SK-N-SH (cell line): ENCODE measurements at regions not wholly inside any gene's neighbourhood (a gene's known extent, or its start where the extent isn't known, plus 50 kb on each side); places are given as distances from the start of the nearest gene placed in this dataset.

Source experiments
- CTCF ChIA-PET: fragments of 300-600, 350-600 bp; formaldehyde crosslinking; extraction: SDS; loops from one replicate; lab custom pipeline; 2021; lab: Yijun Ruan, JAX
- POLR2A ChIA-PET: fragments of 350-600 bp; sonication (Branson Sonifier 250); formaldehyde crosslinking; extraction: SDS; loops from one replicate; lab custom pipeline; 2020; ENCODE audit warnings: antibody characterized with exemption, inconsistent platforms; lab: Yijun Ruan, JAX
- DNase-seq: peaks from one replicate; pipeline ENCODE4 v3.0.0; 2012
- H2AFZ ChIP-seq: fragments of 200-600 bp; sonication (generic); 2 replicates; pipeline ENCODE4 v1.8.1; 2016; ENCODE audit warnings: antibody characterized with exemption, mild to moderate bottlenecking, low read depth
- H3F3A ChIP-seq: fragments of 200-600 bp; sonication (generic); replicated peaks from 2 replicates; pipeline ENCODE3; 2016; ENCODE audit warnings: antibody characterized with exemption, mild to moderate bottlenecking; ENCODE audit not compliant: insufficient read depth
- H3K27ac ChIP-seq, 2 experiments: fragments of 200-500 bp in 1 of 2; fragments of 200-600 bp in 1 of 2; sonication (Bioruptor generic) in 1 of 2; sonication (generic), shearing (Covaris generic) in 1 of 2; 2 replicates each; pipeline versions ENCODE4 v1.5.1 to v1.6.1; 2014 to 2016; ENCODE audit warnings: low read depth in 2 of 2, inconsistent platforms in 1 of 2, low read length in 1 of 2, mild to moderate bottlenecking in 1 of 2, mixed read lengths in 1 of 2
- H3K27me3 ChIP-seq: fragments of 200-600 bp; sonication (generic), shearing (Covaris generic); 2 replicates; pipeline ENCODE4 v1.6.1; 2016; ENCODE audit warnings: mixed run types; ENCODE audit not compliant: insufficient read depth
- H3K36me3 ChIP-seq, 2 experiments: fragments of 200-500 bp in 1 of 2; fragments of 200-600 bp in 1 of 2; sonication (Bioruptor generic) in 1 of 2; sonication (generic) in 1 of 2; replicated peaks in 1 of 2; 2 replicates each; pipeline versions ENCODE3 to v1.5.1; 2014 to 2016; ENCODE audit warnings: low read length in 1 of 2, mild to moderate bottlenecking in 1 of 2; ENCODE audit not compliant: insufficient read depth in 2 of 2, control insufficient read depth in 1 of 2
- H3K4me1 ChIP-seq, 2 experiments: fragments of 200-500 bp in 1 of 2; fragments of 200-600 bp in 1 of 2; sonication (Bioruptor generic) in 1 of 2; sonication (generic), shearing (Covaris generic) in 1 of 2; 2 replicates each; pipeline versions ENCODE4 v1.5.1 to v1.6.1; 2014 to 2016; ENCODE audit warnings: low read depth in 1 of 2, low read length in 1 of 2, mixed run types in 1 of 2; ENCODE audit not compliant: insufficient read depth in 2 of 2, control insufficient read depth in 1 of 2
- H3K4me2 ChIP-seq: fragments of 200-600 bp; sonication (generic), shearing (Covaris generic); 2 replicates; pipeline ENCODE4 v1.6.1; 2017; ENCODE audit warnings: mixed run types
- H3K4me3 ChIP-seq, 2 experiments: fragments of 200-500 bp in 1 of 2; fragments of 200-600 bp in 1 of 2; sonication (Bioruptor generic) in 1 of 2; sonication (generic), shearing (Covaris generic) in 1 of 2; 2 replicates each; pipeline versions ENCODE4 v1.5.1 to v1.8.1; 2014 to 2016; ENCODE audit warnings: low read depth in 2 of 2, inconsistent platforms in 1 of 2, low read length in 1 of 2, mild to moderate bottlenecking in 1 of 2, mixed read lengths in 1 of 2, moderate library complexity in 1 of 2
- H3K79me2 ChIP-seq: fragments of 200-600 bp; sonication (generic); 2 replicates; pipeline ENCODE4 v1.8.1; 2017; ENCODE audit warnings: mild to moderate bottlenecking; ENCODE audit not compliant: insufficient read depth
- H3K9ac ChIP-seq: fragments of 200-600 bp; sonication (generic); 2 replicates; pipeline ENCODE4 v1.6.1; 2017; ENCODE audit warnings: mixed run types
- H3K9me2 ChIP-seq: fragments of 200-600 bp; sonication (generic); 2 replicates; pipeline ENCODE4 v1.6.1; 2017; ENCODE audit warnings: mixed run types
- H3K9me3 ChIP-seq: fragments of 200-600 bp; sonication (generic); 2 replicates; pipeline ENCODE4 v1.6.1; 2017; ENCODE audit warnings: mixed run types, mild to moderate bottlenecking, moderate library complexity
- H4K20me1 ChIP-seq: fragments of 200-600 bp; sonication (generic); 2 replicates; pipeline ENCODE4 v1.6.1; 2017; ENCODE audit warnings: mild to moderate bottlenecking, mixed run types; ENCODE audit not compliant: insufficient read depth
- EP300 ChIP-seq, 2 experiments: IDR thresholded peaks; 2 replicates each; pipeline versions ENCODE4 v1.4.0 to v1.6.1; 2012; ENCODE audit warnings: borderline replicate concordance in 1 of 2, low read depth in 1 of 2, low read length in 1 of 2
- EZH2phosphoT487 ChIP-seq: fragments of 200-600 bp; sonication (generic); IDR thresholded peaks from 2 replicates; pipeline ENCODE4 v1.6.1; 2017; ENCODE audit warnings: low read depth, mixed run types, mild to moderate bottlenecking, antibody characterized with exemption, moderate library complexity, borderline replicate concordance
- FOSL2 ChIP-seq: IDR thresholded peaks from 2 replicates; pipeline ENCODE4 v1.4.0; 2012; ENCODE audit warnings: low read depth, mild to moderate bottlenecking, moderate library complexity, borderline replicate concordance
- FOXM1 ChIP-seq: IDR thresholded peaks from 2 replicates; pipeline ENCODE4 v1.4.0; 2012; ENCODE audit warnings: low read depth, mild to moderate bottlenecking
- GATA2 ChIP-seq: sonication (generic); formaldehyde crosslinking; IDR thresholded peaks from 2 replicates; pipeline ENCODE4 v1.5.0; 2020; ENCODE audit warnings: mild to moderate bottlenecking, missing genetic modification reagents
- IRF3 ChIP-seq: fragments of 150-350 bp; IDR thresholded peaks from 2 replicates; pipeline ENCODE4 v1.6.1; 2016; ENCODE audit warnings: mild to moderate bottlenecking, low read depth, low read length
- JUND ChIP-seq: IDR thresholded peaks from 2 replicates; pipeline ENCODE4 v1.4.0; 2012
- MEF2A ChIP-seq: IDR thresholded peaks from 2 replicates; pipeline ENCODE4 v1.4.0; 2012; ENCODE audit warnings: low read depth, borderline replicate concordance
- MXI1 ChIP-seq: IDR thresholded peaks from 2 replicates; pipeline ENCODE4 v1.6.1; 2012; ENCODE audit warnings: mild to moderate bottlenecking, low read depth, low read length, improper control_type of control experiment
- NRF1 ChIP-seq: IDR thresholded peaks from 2 replicates; pipeline ENCODE4 v1.6.1; 2012; ENCODE audit warnings: low read depth, mild to moderate bottlenecking, low read length
- RAD21 ChIP-seq: IDR thresholded peaks from 2 replicates; pipeline ENCODE4 v1.6.1; 2012; ENCODE audit warnings: mild to moderate bottlenecking, low read length
- RCOR1 ChIP-seq: fragments of 150-350 bp; IDR thresholded peaks from 2 replicates; pipeline ENCODE4 v1.6.1; 2017; ENCODE audit warnings: antibody characterized with exemption, low read length
- REST ChIP-seq: IDR thresholded peaks from 2 replicates; pipeline ENCODE4 v1.6.1; 2012; ENCODE audit warnings: mild to moderate bottlenecking, low read depth, low read length, moderate library complexity
- TAF1 ChIP-seq: IDR thresholded peaks from 2 replicates; pipeline ENCODE4 v1.6.1; 2012; ENCODE audit warnings: low read depth, mild to moderate bottlenecking, low read length, moderate library complexity, borderline replicate concordance
- TCF12 ChIP-seq: IDR thresholded peaks from 2 replicates; pipeline ENCODE4 v1.4.0; 2012
- TEAD4 ChIP-seq: IDR thresholded peaks from 2 replicates; pipeline ENCODE4 v1.4.0; 2012; ENCODE audit warnings: mild to moderate bottlenecking, borderline replicate concordance; ENCODE audit not compliant: insufficient read depth
- USF1 ChIP-seq: IDR thresholded peaks from 2 replicates; pipeline ENCODE4 v1.4.0; 2012; ENCODE audit warnings: low read depth, borderline replicate concordance
- YY1 ChIP-seq: IDR thresholded peaks from 2 replicates; pipeline ENCODE4 v1.4.0; 2012; ENCODE audit warnings: low read depth, mild to moderate bottlenecking
- WGBS: methylation state at CpG from one replicate; pipeline ENCODE4 v1.1.6; 2017; ENCODE audit warnings: low lambda C conversion rate; 5-methylcytosine and 5-hydroxymethylcytosine counted together

GRCh38 chr1:82453511-82454185, 652.9 kb downstream of the ADGRL2 start:
- no peak overlapping the region for H3K9ac ChIP-seq
- H3K27me3 ChIP-seq: no peaks in the 10 kb centered on the region
- no peaks in the 10 kb centered on the region for H4K20me1 ChIP-seq
- no peak for DNase-seq
- no peaks in the 10 kb centered on the region for H3F3A ChIP-seq
- CTCF ChIA-PET: no interaction called here
- H3K4me3 ChIP-seq: no peak overlapping the region
- POLR2A ChIA-PET: no interaction called here
- TF ChIP-seq FOSL2: no peak
- TF ChIP-seq REST: no peak
- TF ChIP-seq TEAD4: no peak
- no peak for TF ChIP-seq YY1
- TF ChIP-seq EP300 (IDR thresholded peaks at IDR 0.05; ENCODE audit: borderline replicate concordance in 1 of 2, low read depth in 1 of 2, low read length in 1 of 2): no peak
- no peak for TF ChIP-seq MEF2A
- TF ChIP-seq FOXM1: no peak
- no peak for TF ChIP-seq RCOR1
- TF ChIP-seq GATA2: no peak
- TF ChIP-seq EZH2phosphoT487: no peak
- no peak for TF ChIP-seq MXI1
- TF ChIP-seq USF1: no peak
- no peak for TF ChIP-seq RAD21
- no peak for TF ChIP-seq TAF1
- TF ChIP-seq IRF3: no peak
- no peak for TF ChIP-seq TCF12
- TF ChIP-seq NRF1: no peak
- no peak for TF ChIP-seq JUND
- H3K4me1 ChIP-seq: no peaks in the 10 kb centered on the region
- H3K79me2 ChIP-seq: no peaks in the 10 kb centered on the region
- WGBS: 15% methylated on average over 1 of the region's 1 CpG
- H3K9me3 ChIP-seq: no peaks in the 10 kb centered on the region
- H3K36me3 ChIP-seq: no peaks in the 10 kb centered on the region
- H3K9me2 ChIP-seq: no peaks in the 10 kb centered on the region
- no peak overlapping the region for H3K4me2 ChIP-seq
- no peak overlapping the region for H2AFZ ChIP-seq
- H3K27ac ChIP-seq: no peak overlapping the region
